GM23248 (cell line): ENCODE measurements at regions not wholly inside any gene's neighbourhood (a gene's known extent, or its start where the extent isn't known, plus 50 kb on each side); places are given as distances from the start of the nearest gene placed in this dataset.

Source experiments
- EZH2 ChIP-seq: fragments of 200-600 bp; sonication (generic); IDR thresholded peaks from 2 replicates; pipeline ENCODE4 v1.6.1; 2018; ENCODE audit warnings: antibody characterized with exemption, mild to moderate bottlenecking; ENCODE audit not compliant: insufficient read depth, poor library complexity, severe bottlenecking
- EZH2phosphoT487 ChIP-seq: fragments of 200-600 bp; sonication (generic); IDR thresholded peaks from 2 replicates; pipeline ENCODE4 v1.6.1; 2018; ENCODE audit warnings: antibody characterized with exemption, moderate library complexity, mild to moderate bottlenecking, low read depth; ENCODE audit not compliant: insufficient read depth

GRCh38 chr4:54898656-54899340, 226.6 kb downstream of the KDR start:
- no peak for TF ChIP-seq EZH2
- TF ChIP-seq EZH2phosphoT487 = no peak
